AG04450 (cell line): ENCODE measurements at regions not wholly inside any gene's neighbourhood (a gene's known extent, or its start where the extent isn't known, plus 50 kb on each side); places are given as distances from the start of the nearest gene placed in this dataset.

ENCODE experiments used
- CTCF ChIA-PET: fragments of 300-600, 350-600 bp; formaldehyde crosslinking; extraction: SDS; loops from one replicate; lab custom pipeline; 2022; ENCODE audit warnings: antibody characterized with exemption, inconsistent platforms; lab: Charles Lee
- POLR2A ChIA-PET: fragments of 350-600 bp; formaldehyde crosslinking; extraction: SDS; loops from one replicate; lab custom pipeline; 2021; ENCODE audit warnings: antibody characterized with exemption, inconsistent platforms; lab: Yijun Ruan, JAX
- DNase-seq: peaks from one replicate; pipeline ENCODE4 v3.0.0-alpha.2; 2011; ENCODE audit warnings: low read depth, low spot score
- H3K27ac ChIP-seq: one replicate; pipeline ENCODE4 v1.5.1; 2012; ENCODE audit warnings: low read depth, low read length, control low read depth
- H3K27me3 ChIP-seq: one replicate; pipeline ENCODE4 v1.6.0; 2012; ENCODE audit warnings: low read length; ENCODE audit not compliant: control insufficient read depth, insufficient read depth
- H3K4me3 ChIP-seq: 2 replicates; pipeline ENCODE4 v1.5.1; 2011; ENCODE audit warnings: mild to moderate bottlenecking, low read depth, low read length, control low read depth
- H3K9me3 ChIP-seq: 2 replicates; pipeline ENCODE4 v1.5.1; 2012; ENCODE audit warnings: low read length; ENCODE audit not compliant: control insufficient read depth, insufficient read depth
- TF ChIP-seq, protein P1 (sequence below): IDR thresholded peaks from 2 replicates; pipeline ENCODE4 v1.5.1; 2011; ENCODE audit warnings: low read depth, low read length, control low read depth, inconsistent platforms

DNA sequence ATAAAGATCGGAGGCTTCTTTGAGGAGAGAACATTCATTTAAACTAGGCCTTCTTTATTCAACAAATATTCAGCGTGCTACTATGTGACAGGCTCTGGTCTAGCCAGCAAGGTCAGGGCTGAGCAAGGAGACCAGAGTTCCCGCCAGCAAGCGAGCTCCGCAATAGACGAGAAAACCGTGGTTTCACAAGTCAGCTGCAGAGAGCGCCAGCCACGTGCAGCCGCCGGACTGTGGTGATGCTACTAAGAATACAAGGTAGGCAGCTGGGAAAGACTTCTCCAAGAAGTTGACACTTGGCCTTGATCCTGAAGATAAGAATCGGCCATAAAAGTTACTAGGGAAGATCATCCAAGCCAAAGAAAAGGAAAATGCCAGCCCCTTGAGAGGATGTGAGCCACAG lies 533.7 kb upstream of the SALL3 start:
- Histone ChIP-seq H3K4me3 (no peak overlapping the region), H3K27ac (no peak overlapping the region), H3K9me3 (peaks cover 41% of the 10 kb centered on the region), H3K27me3 (no peaks in the 10 kb centered on the region)
- ChIA-PET POLR2A (no interaction called here), CTCF (no interaction called here)
- TF ChIP-seq, protein P1, sequence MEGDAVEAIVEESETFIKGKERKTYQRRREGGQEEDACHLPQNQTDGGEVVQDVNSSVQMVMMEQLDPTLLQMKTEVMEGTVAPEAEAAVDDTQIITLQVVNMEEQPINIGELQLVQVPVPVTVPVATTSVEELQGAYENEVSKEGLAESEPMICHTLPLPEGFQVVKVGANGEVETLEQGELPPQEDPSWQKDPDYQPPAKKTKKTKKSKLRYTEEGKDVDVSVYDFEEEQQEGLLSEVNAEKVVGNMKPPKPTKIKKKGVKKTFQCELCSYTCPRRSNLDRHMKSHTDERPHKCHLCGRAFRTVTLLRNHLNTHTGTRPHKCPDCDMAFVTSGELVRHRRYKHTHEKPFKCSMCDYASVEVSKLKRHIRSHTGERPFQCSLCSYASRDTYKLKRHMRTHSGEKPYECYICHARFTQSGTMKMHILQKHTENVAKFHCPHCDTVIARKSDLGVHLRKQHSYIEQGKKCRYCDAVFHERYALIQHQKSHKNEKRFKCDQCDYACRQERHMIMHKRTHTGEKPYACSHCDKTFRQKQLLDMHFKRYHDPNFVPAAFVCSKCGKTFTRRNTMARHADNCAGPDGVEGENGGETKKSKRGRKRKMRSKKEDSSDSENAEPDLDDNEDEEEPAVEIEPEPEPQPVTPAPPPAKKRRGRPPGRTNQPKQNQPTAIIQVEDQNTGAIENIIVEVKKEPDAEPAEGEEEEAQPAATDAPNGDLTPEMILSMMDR = no peak
- no peak for DNase-seq

- DNase-seq = no peak
- Histone ChIP-seq H3K27me3 (no peaks in the 10 kb centered on the region), H3K4me3 (no peak overlapping the region), H3K9me3 (peaks cover 50% of the 10 kb centered on the region), H3K27ac (no peak overlapping the region)
- ChIA-PET CTCF (no interaction called here), POLR2A (no interaction called here)
- TF ChIP-seq, protein P1 = no peak
These were observed 532.4 kb upstream of the SALL3 start for GRCh38 chr18:78447211-78447610.

DNA sequence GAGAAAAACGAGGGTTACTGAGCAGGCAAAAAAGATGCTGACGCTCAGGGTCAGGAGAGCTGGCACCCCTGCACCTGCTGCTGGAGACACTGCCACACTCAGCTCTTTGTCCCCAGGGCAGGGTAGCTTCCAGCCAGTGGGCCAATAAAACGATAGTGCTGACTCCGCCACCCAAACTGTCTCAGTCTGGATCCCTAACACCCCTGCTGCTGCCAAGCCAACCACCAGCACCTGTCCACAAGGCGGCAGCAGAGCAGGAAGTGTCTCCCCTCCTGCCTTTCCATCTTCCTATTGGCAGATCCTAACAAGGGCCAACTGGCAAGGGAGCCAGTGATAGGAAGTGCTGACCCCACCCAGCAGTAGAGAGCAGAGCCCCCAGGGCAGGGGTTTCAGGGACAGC lies 531.5 kb upstream of the SALL3 start:
- no peak for DNase-seq
- POLR2A ChIA-PET = no interaction called here
- H3K27ac ChIP-seq = no peak overlapping the region
- CTCF ChIA-PET = no interaction called here
- TF ChIP-seq, protein P1 = no peak
- peaks cover 50% of the 10 kb centered on the region for H3K9me3 ChIP-seq
- no peaks in the 10 kb centered on the region for H3K27me3 ChIP-seq
- H3K4me3 ChIP-seq = no peak overlapping the region

GRCh38 chr18:78448591-78448990 lies 531.0 kb upstream of the SALL3 start:
- no peak overlapping the region for H3K27ac ChIP-seq
- H3K9me3 ChIP-seq = peaks cover 51% of the 10 kb centered on the region
- TF ChIP-seq, protein P1 = no peak
- CTCF ChIA-PET = no interaction called here
- no peaks in the 10 kb centered on the region for H3K27me3 ChIP-seq
- DNase-seq = no peak
- no peak overlapping the region for H3K4me3 ChIP-seq
- POLR2A ChIA-PET = no interaction called here

DNA sequence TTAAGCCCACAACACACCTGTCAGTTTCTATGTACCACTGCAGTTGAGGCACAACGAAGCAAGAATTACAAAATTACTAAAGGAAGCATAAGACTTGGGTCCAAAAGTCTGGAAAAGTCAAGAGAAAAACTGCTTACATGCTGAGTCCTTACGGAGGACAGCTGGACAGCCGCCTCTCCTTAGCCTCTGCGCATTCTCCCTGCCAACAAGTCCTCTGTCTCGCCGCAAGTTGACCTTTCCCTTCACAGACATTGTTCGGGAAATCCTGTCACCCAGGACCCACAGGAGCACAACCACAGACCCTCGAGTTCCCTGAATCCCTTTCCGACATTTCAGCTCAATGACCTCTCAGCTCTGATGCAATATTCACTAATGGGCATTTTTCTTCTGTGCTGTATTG lies 525.4 kb upstream of the SALL3 start:
- no peak overlapping the region for H3K4me3 ChIP-seq
- DNase-seq = no peak
- CTCF ChIA-PET = no interaction called here
- H3K27me3 ChIP-seq = no peaks in the 10 kb centered on the region
- H3K27ac ChIP-seq = no peak overlapping the region
- H3K9me3 ChIP-seq = peaks cover 50% of the 10 kb centered on the region
- TF ChIP-seq, protein P1 = no peak
- POLR2A ChIA-PET = no interaction called here
